HG02759 (cell line): ENCODE measurements at regions not wholly inside any gene's neighbourhood (a gene's known extent, or its start where the extent isn't known, plus 50 kb on each side); places are given as distances from the start of the nearest gene placed in this dataset.
A peak's percentile ranks its signal among the peaks of the same experiment; 100 is the strongest.
"Not testable (repeated sequence)": the region's sequence is repeated elsewhere in the genome, so short reads cannot be mapped to it uniquely, and the experiment has no call there.

Source experiments
- ATAC-seq: cut with Tn5 transposase; IDR thresholded peaks from one replicate; pipeline ENCODE4 v1.9.1; 2021; ENCODE audit warnings: mild to moderate bottlenecking, moderate library complexity; ENCODE audit not compliant: unreplicated experiment

DNA sequence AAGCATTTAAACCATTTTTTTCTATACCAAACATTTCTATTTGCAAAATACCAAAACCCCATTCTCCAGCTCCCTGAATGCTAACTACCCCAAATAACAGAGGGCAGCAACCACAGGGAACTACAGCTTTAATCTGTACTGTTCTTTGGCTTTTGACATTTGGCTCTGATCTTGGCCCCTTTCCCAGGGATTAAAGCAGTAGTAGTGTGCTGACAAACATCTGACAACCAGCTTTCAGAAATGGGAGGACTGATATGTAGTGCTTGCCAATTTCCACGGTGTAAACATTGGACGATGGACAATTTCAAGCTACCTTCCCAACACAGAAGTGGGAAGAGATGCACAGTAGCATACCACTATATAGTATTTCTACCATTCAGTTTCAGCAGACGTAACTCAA lies 88.4 kb upstream of the TEAD1 start:
- ATAC-seq = no peak

DNA sequence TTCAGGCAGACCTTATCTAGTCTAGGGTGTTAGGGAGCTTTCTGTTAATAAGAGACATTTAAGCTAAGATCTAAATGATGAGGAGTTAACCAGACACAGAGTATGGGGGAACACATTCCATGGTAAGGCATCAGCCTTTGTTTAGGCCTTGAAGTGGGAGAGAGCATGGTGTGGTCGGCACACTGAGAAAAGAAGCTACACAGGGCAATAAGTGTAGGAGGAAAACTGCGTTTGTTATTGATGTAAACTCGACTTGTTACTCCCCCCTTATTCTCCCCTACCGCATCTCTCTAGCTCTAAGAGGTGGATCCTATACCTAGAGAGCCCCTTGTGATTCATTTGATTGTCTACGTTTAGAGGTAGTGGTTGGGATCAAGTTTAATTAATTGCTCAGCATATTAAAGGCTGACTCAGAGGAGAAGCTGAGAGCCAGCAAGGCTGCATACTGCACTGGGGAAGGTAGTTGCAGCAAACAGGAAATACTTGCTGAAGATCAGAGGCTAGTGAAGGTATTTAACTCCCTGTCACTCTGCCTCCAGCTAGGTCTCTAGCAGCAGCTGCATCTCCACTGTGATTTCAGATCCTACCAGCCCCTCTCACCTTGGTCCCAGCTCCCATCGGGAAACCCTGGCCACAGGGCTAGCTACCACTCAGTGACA lies 86.8 kb upstream of the TEAD1 start:
- no peak for ATAC-seq

- no peak for ATAC-seq
These were observed 82.5 kb upstream of the TEAD1 start for GRCh38 chr11:12591706-12592105.

DNA sequence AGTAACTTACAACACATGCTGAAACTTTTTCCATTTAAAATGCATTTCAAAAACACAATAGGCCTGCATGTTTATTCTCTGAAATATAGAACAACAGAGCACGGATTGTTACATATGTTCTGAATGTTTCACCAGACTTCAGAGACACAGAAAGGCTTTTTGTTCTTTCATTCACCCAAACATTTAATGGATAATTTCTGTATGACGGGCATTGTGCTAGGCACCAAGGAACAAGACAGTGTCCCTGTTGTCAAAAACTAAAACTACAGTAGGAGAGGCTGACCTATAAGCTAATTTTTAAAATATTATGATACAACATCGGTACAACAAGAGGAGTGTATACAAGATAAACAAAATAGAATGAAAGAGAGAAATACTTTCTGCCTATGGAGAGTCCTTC lies 81.9 kb upstream of the TEAD1 start:
- no peak for ATAC-seq

- not testable (repeated sequence) for ATAC-seq
These were observed 79.0 kb upstream of the TEAD1 start for GRCh38 chr11:12595089-12595847.

DNA sequence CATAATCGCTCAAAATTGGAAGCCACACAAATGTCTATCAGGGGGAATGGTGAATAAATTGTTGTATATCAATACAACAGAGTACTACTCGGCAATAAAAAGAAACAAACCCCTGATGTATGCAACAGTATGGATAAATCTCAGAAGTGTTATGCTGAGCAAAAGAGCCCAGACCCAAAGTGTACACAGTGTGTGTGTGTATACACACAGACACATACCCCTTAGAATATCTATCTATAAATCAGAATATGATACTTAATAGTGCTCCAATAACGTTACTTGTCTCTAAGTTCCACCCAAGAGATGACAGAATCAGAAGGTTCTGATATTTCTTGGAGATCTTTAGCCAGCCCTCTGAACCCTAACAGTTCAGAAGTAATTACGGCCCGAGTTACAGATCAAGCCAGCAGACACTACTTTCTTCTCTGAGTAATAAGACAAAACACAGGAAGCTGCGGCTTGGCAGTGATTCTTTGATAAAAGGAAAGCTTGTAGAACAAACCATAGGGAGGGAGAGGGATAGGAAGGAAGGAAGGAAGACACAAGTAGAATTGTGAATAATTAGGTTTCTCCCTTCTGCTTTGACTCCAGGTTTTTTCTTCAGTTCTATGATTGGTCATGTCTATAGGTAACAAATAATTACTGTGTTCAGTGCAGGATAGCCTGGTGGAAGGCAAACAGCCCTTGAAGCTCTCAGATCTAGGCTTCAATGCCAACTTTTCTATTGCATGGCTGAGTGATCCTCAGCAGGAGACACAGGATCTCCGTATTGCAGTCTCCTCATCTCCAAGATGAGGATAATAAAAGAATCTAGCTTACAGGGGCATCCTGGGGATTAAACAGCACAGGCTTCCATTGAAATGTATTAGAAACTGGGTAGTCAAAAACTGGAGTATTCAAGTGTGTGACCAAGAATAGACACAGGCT lies 75.6 kb upstream of the TEAD1 start:
- ATAC-seq = no peak

- ATAC-seq = peak; percentile 60
These were observed 74.6 kb upstream of the TEAD1 start for GRCh38 chr11:12599408-12600143.

DNA sequence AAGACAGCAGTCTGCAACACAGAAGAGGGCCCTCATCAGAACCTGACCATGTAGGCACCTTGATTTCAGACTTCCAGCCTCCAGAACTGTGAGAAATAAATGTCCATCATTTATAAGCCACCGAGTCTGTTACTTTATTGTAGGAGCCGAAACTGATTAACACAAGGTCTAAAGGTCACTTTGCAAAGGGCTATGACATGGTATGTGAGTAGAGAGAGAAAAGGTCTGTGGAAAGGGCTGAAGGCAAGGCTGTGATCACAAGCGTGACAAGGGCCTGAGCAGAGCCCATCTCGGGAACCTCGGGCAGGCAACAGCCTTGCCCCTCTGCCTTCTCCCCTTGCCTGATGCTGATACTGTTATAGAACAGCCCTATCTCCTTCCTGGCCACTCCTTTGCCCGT lies 73.4 kb upstream of the TEAD1 start:
- ATAC-seq = no peak

- no peak for ATAC-seq
These were observed 71.8 kb upstream of the TEAD1 start for GRCh38 chr11:12602421-12602820.

- no peak for ATAC-seq
These were observed 70.8 kb upstream of the TEAD1 start for GRCh38 chr11:12603143-12604088.

DNA sequence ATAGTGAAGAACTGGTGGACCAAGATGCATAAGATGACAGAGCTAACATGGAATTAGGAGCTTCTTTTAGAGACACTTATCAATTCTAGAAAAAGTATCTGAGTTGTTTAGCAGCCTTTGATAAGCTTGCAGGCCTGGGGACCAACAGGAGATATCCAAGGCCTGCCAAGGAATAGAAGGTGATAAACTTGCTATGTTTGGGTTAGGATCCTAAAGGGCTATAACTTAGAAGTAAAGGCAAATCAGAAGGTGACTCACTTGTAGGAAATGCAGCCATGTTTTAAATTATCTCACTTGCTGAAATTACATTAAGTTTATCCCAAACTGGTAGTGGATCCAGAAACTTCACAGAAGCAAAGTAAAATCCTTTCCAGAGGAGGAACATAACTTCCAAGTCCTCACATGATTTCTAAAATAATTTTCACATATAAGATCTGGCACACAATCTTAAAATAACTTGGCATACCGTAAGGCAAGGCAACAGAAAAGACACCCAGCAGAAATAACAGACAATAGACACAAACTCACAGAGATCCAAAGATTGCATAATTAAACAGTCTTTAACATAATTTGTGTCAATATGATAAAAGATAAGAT lies 69.6 kb upstream of the TEAD1 start:
- no peak for ATAC-seq

- no peak for ATAC-seq
These were observed 67.6 kb upstream of the TEAD1 start for GRCh38 chr11:12606597-12606996.

GRCh38 chr11:12608678-12609077 lies 65.5 kb upstream of the TEAD1 start:
- not testable (repeated sequence) for ATAC-seq

GRCh38 chr11:12611352-12611751 lies 62.9 kb upstream of the TEAD1 start:
- no peak for ATAC-seq

GRCh38 chr11:12617632-12618031 lies 56.6 kb upstream of the TEAD1 start:
- no peak for ATAC-seq

- no peak for ATAC-seq
These were observed 55.3 kb upstream of the TEAD1 start for GRCh38 chr11:12618743-12619540.

GRCh38 chr11:12623869-12624268 lies 50.4 kb upstream of the TEAD1 start:
- no peak for ATAC-seq
